ENCODE measurements at regions not wholly inside any gene's neighbourhood (a gene's known extent, or its start where the extent isn't known, plus 50 kb on each side); places are given as distances from the start of the nearest gene placed in this dataset.

- in situ Hi-C loops (cut with HindIII; ENCODE audit: low pct_unique_long_range_greater_than_20kb, low sequenced_read_pairs), result no loop called here
- no peak for DNase-seq (ENCODE audit: low read depth, low spot score)
These were observed 206.5 kb downstream of the ABCC12 start for GRCh38 chr16:47949276-47949675.

GRCh38 chr16:47947723-47948122, 208.1 kb downstream of the ABCC12 start:
- in situ Hi-C loops (cut with HindIII; ENCODE audit: low pct_unique_long_range_greater_than_20kb, low sequenced_read_pairs), result no loop called here
- DNase-seq (ENCODE audit: low read depth, low spot score), result no peak

GRCh38 chr16:47946092-47946491, 209.7 kb downstream of the ABCC12 start:
- in situ Hi-C loops (cut with HindIII; ENCODE audit: low pct_unique_long_range_greater_than_20kb, low sequenced_read_pairs), result no loop called here

GRCh38 chr16:47944589-47944988, 211.2 kb downstream of the ABCC12 start:
- DNase-seq (ENCODE audit: low read depth, low spot score), result no peak
- in situ Hi-C loops (cut with HindIII; ENCODE audit: low pct_unique_long_range_greater_than_20kb, low sequenced_read_pairs), result no loop called here

More at GRCh38 chr16:47946092-47946491, 209.7 kb downstream of the ABCC12 start:
- no peak for DNase-seq (ENCODE audit: low read depth, low spot score)

GRCh38 chr16:47943235-47943634, 212.6 kb downstream of the ABCC12 start:
- in situ Hi-C loops (cut with HindIII; ENCODE audit: low pct_unique_long_range_greater_than_20kb, low sequenced_read_pairs), result no loop called here
- no peak for DNase-seq (ENCODE audit: low read depth, low spot score)

GRCh38 chr16:47940466-47940865, 215.3 kb downstream of the ABCC12 start:
- no peak for DNase-seq (ENCODE audit: low read depth, low spot score)
- in situ Hi-C loops (cut with HindIII; ENCODE audit: low pct_unique_long_range_greater_than_20kb, low sequenced_read_pairs), result no loop called here

- no peak for DNase-seq (ENCODE audit: low read depth, low spot score)
- in situ Hi-C loops (cut with HindIII; ENCODE audit: low pct_unique_long_range_greater_than_20kb, low sequenced_read_pairs), result no loop called here
These were observed 216.1 kb downstream of the ABCC12 start for GRCh38 chr16:47939680-47940079.

- in situ Hi-C loops (cut with HindIII; ENCODE audit: low pct_unique_long_range_greater_than_20kb, low sequenced_read_pairs), result no loop called here
- no peak for DNase-seq (ENCODE audit: low read depth, low spot score)
These were observed 217.5 kb downstream of the ABCC12 start for GRCh38 chr16:47938272-47938671.

- peak; percentile 12 for DNase-seq (ENCODE audit: low read depth, low spot score)
- in situ Hi-C loops (cut with HindIII; ENCODE audit: low pct_unique_long_range_greater_than_20kb, low sequenced_read_pairs), result no loop called here
These were observed 227.8 kb downstream of the ABCC12 start for GRCh38 chr16:47928008-47928407.

- in situ Hi-C loops (cut with HindIII; ENCODE audit: low pct_unique_long_range_greater_than_20kb, low sequenced_read_pairs), result no loop called here
- DNase-seq (ENCODE audit: low read depth, low spot score), result no peak
These were observed 228.5 kb downstream of the ABCC12 start for GRCh38 chr16:47927330-47927729.

GRCh38 chr16:47925811-47926460, 229.9 kb downstream of the ABCC12 start:
- no peak for DNase-seq (ENCODE audit: low read depth, low spot score)
- in situ Hi-C loops (cut with HindIII; ENCODE audit: low pct_unique_long_range_greater_than_20kb, low sequenced_read_pairs), result no loop called here

GRCh38 chr16:47924950-47925349, 230.8 kb downstream of the ABCC12 start:
- in situ Hi-C loops (cut with HindIII; ENCODE audit: low pct_unique_long_range_greater_than_20kb, low sequenced_read_pairs), result no loop called here

GRCh38 chr16:47921535-47921934, 234.3 kb downstream of the ABCC12 start:
- DNase-seq (ENCODE audit: low read depth, low spot score), result no peak
- in situ Hi-C loops (cut with HindIII; ENCODE audit: low pct_unique_long_range_greater_than_20kb, low sequenced_read_pairs), result no loop called here

More at GRCh38 chr16:47924950-47925349, 230.8 kb downstream of the ABCC12 start:
- no peak for DNase-seq (ENCODE audit: low read depth, low spot score)

- in situ Hi-C loops (cut with HindIII; ENCODE audit: low pct_unique_long_range_greater_than_20kb, low sequenced_read_pairs), result no loop called here
- no peak for DNase-seq (ENCODE audit: low read depth, low spot score)
These were observed 235.1 kb downstream of the ABCC12 start for GRCh38 chr16:47920709-47921108.

GRCh38 chr16:47917118-47917517, 238.7 kb downstream of the ABCC12 start:
- in situ Hi-C loops (cut with HindIII; ENCODE audit: low pct_unique_long_range_greater_than_20kb, low sequenced_read_pairs), result no loop called here
- no peak for DNase-seq (ENCODE audit: low read depth, low spot score)

GRCh38 chr16:47916266-47916665, 239.5 kb downstream of the ABCC12 start:
- no peak for DNase-seq (ENCODE audit: low read depth, low spot score)
- in situ Hi-C loops (cut with HindIII; ENCODE audit: low pct_unique_long_range_greater_than_20kb, low sequenced_read_pairs), result no loop called here

GRCh38 chr16:47907109-47907508, 248.7 kb downstream of the ABCC12 start:
- DNase-seq (ENCODE audit: low read depth, low spot score), result no peak
- in situ Hi-C loops (cut with HindIII; ENCODE audit: low pct_unique_long_range_greater_than_20kb, low sequenced_read_pairs), result no loop called here

- in situ Hi-C loops (cut with HindIII; ENCODE audit: low pct_unique_long_range_greater_than_20kb, low sequenced_read_pairs), result no loop called here
These were observed 250.0 kb downstream of the ABCC12 start for GRCh38 chr16:47905771-47906170.

GRCh38 chr16:47904691-47905090, 251.1 kb downstream of the ABCC12 start:
- no peak for DNase-seq (ENCODE audit: low read depth, low spot score)
- in situ Hi-C loops (cut with HindIII; ENCODE audit: low pct_unique_long_range_greater_than_20kb, low sequenced_read_pairs), result no loop called here

More at GRCh38 chr16:47905771-47906170, 250.0 kb downstream of the ABCC12 start:
- DNase-seq (ENCODE audit: low read depth, low spot score), result no peak

- DNase-seq (ENCODE audit: low read depth, low spot score), result no peak
- in situ Hi-C loops (cut with HindIII; ENCODE audit: low pct_unique_long_range_greater_than_20kb, low sequenced_read_pairs), result no loop called here
These were observed 252.3 kb downstream of the ABCC12 start for GRCh38 chr16:47903470-47903869.
